Mucosa of descending colon (tissue), 3 donors: ENCODE measurements at regions not wholly inside any gene's neighbourhood (a gene's known extent, or its start where the extent isn't known, plus 50 kb on each side); places are given as distances from the start of the nearest gene placed in this dataset.

ENCODE experiments used
- ATAC-seq: fragments of 200-7000 bp; cut with Tn5 transposase; one replicate; pipeline ENCODE4 v1.9.1; 2020; ENCODE audit warnings: mild to moderate bottlenecking, moderate library complexity
- DNase-seq, 3 donors: peaks; one replicate each; pipeline ENCODE4 v3.0.0-alpha.2; 2020
- H3K36me3 ChIP-seq: fragments of 200-600 bp; one replicate; pipeline ENCODE4 v1.8.0; 2021; ENCODE audit warnings: low read depth, mild to moderate bottlenecking
- H3K4me1 ChIP-seq: fragments of 200-600 bp; one replicate; pipeline ENCODE4 v1.8.0; 2021; ENCODE audit warnings: low read depth, mild to moderate bottlenecking
- H3K4me3 ChIP-seq: fragments of 200-600 bp; one replicate; pipeline ENCODE4 v1.8.0; 2021; ENCODE audit warnings: mild to moderate bottlenecking
- H3K9me3 ChIP-seq: fragments of 200-600 bp; one replicate; pipeline ENCODE4 v1.8.0; 2021; ENCODE audit warnings: mild to moderate bottlenecking
- CTCF ChIP-seq: fragments of 200-600 bp; IDR thresholded peaks from one replicate; pipeline ENCODE4 v1.8.0; 2022; ENCODE audit warnings: antibody characterized with exemption, mild to moderate bottlenecking
- intact Hi-C, 2 donors: fragments of 100-400 bp; cut with DNase I in 1 of 2; cut with micrococcal nuclease in 1 of 2; formaldehyde crosslinking; loops; one replicate each; pipeline versions ENCODE4 v1.11.0 to v1.11.1; 2022; cut with DNase I, micrococcal nuclease
- donor health status: DM: no; HTN: no; CAD: no; lungs with moderate emphysema.
- donor health status: DM: no; HTN: no; CAD: no.
- donor health status: DM: no; HTN: yes; CAD: no.

GRCh38 chr3:124084022-124084881 is 92.3 kb upstream of the ROPN1 start:
- intact Hi-C loops, result no loop called here
- Histone ChIP-seq H3K36me3 (no peaks in the 10 kb centered on the region), H3K4me1 (no peaks in the 10 kb centered on the region), H3K9me3 (no peaks in the 10 kb centered on the region), H3K4me3 (no peak overlapping the region)
- ATAC-seq, result no peak
- no peak for TF ChIP-seq CTCF
- no peak for DNase-seq

GRCh38 chr3:124088801-124089200 is 96.9 kb upstream of the ROPN1 start:
- no peaks in the 10 kb centered on the region for H3K36me3 ChIP-seq
- H3K4me1 ChIP-seq, result no peaks in the 10 kb centered on the region
- intact Hi-C loops, result no loop called here
- TF ChIP-seq CTCF, result no peak
- DNase-seq (no peak), ATAC-seq (no peak)
- no peak overlapping the region for H3K4me3 ChIP-seq
- H3K9me3 ChIP-seq, result no peaks in the 10 kb centered on the region

- no peak for DNase-seq
- Histone ChIP-seq H3K4me3 (no peak overlapping the region), H3K9me3 (no peaks in the 10 kb centered on the region), H3K36me3 (no peaks in the 10 kb centered on the region), H3K4me1 (no peaks in the 10 kb centered on the region)
- intact Hi-C loops, result no loop called here
- ATAC-seq, result no peak
- TF ChIP-seq CTCF, result no peak
Observed at GRCh38 chr3:124089214-124089613, 97.3 kb upstream of the ROPN1 start.

- Histone ChIP-seq H3K4me3 (no peak overlapping the region), H3K36me3 (no peaks in the 10 kb centered on the region), H3K4me1 (no peaks in the 10 kb centered on the region), H3K9me3 (no peaks in the 10 kb centered on the region)
- no peak for TF ChIP-seq CTCF
- no peak for ATAC-seq
- intact Hi-C loops, result no loop called here
- DNase-seq, result no peak
Observed at GRCh38 chr3:124091716-124092115, 99.8 kb upstream of the ROPN1 start.

- no peaks in the 10 kb centered on the region for H3K4me1 ChIP-seq
- intact Hi-C loops, result no loop called here
- H3K36me3 ChIP-seq, result no peaks in the 10 kb centered on the region
- H3K9me3 ChIP-seq, result no peaks in the 10 kb centered on the region
- no peak for DNase-seq
- no peak for ATAC-seq
- no peak overlapping the region for H3K4me3 ChIP-seq
- TF ChIP-seq CTCF, result no peak
Observed at GRCh38 chr3:124092811-124093210, 100.9 kb upstream of the ROPN1 start.

GRCh38 chr3:124094496-124094895 is 102.6 kb upstream of the ROPN1 start:
- H3K9me3 ChIP-seq, result no peaks in the 10 kb centered on the region
- intact Hi-C loops, result no loop called here
- no peak for DNase-seq
- TF ChIP-seq CTCF, result no peak
- H3K36me3 ChIP-seq, result no peaks in the 10 kb centered on the region
- H3K4me3 ChIP-seq, result no peak overlapping the region
- ATAC-seq, result no peak
- no peaks in the 10 kb centered on the region for H3K4me1 ChIP-seq
